ENCODE measurements at regions not wholly inside any gene's neighbourhood (a gene's known extent, or its start where the extent isn't known, plus 50 kb on each side); places are given as distances from the start of the nearest gene placed in this dataset.

DNA sequence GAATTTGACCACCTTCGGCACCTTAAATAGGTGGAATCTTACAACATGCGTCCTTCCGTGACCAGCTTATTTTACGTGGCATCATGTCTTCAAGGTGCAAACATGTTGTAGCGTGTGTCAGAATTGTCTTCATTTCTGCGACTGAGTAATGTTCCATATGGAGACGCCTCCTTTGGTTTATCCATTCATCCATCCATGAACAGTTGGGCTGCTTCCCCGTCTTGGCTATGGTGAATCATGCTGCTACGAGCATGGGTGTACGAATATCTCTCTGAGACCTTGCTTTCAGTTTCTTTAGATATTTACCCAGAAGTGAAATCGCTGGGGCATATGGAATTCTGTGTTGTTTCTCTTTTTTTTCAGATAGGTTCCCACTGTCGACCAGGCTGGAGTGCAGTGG is 391.9 kb upstream of the IRX2 start:
- H3K4me2 ChIP-seq: no peak overlapping the region
- H3K4me1 ChIP-seq (ENCODE audit: low read depth, poor library complexity, severe bottlenecking): no peaks in the 10 kb centered on the region
- no peaks in the 10 kb centered on the region for H3K36me3 ChIP-seq (ENCODE audit: insufficient read depth)
- no peak overlapping the region for H3K27ac ChIP-seq
- TF ChIP-seq, protein P1, sequence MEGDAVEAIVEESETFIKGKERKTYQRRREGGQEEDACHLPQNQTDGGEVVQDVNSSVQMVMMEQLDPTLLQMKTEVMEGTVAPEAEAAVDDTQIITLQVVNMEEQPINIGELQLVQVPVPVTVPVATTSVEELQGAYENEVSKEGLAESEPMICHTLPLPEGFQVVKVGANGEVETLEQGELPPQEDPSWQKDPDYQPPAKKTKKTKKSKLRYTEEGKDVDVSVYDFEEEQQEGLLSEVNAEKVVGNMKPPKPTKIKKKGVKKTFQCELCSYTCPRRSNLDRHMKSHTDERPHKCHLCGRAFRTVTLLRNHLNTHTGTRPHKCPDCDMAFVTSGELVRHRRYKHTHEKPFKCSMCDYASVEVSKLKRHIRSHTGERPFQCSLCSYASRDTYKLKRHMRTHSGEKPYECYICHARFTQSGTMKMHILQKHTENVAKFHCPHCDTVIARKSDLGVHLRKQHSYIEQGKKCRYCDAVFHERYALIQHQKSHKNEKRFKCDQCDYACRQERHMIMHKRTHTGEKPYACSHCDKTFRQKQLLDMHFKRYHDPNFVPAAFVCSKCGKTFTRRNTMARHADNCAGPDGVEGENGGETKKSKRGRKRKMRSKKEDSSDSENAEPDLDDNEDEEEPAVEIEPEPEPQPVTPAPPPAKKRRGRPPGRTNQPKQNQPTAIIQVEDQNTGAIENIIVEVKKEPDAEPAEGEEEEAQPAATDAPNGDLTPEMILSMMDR (conservative IDR thresholded peaks at IDR 0.05; ENCODE audit: low read depth, low read length): no peak
- H3K79me2 ChIP-seq (ENCODE audit: insufficient read depth, low read depth): no peaks in the 10 kb centered on the region
- no peak overlapping the region for H3K4me3 ChIP-seq (IDR thresholded peaks at IDR 0.05; ENCODE audit: insufficient read depth, low read depth, low read length)
- no peak overlapping the region for H2AFZ ChIP-seq (ENCODE audit: low read depth)
- H3K9ac ChIP-seq: no peak overlapping the region
- no peaks in the 10 kb centered on the region for H3K27me3 ChIP-seq (ENCODE audit: insufficient read depth, low read depth)
- H4K20me1 ChIP-seq (ENCODE audit: insufficient read depth): no peaks in the 10 kb centered on the region

DNA sequence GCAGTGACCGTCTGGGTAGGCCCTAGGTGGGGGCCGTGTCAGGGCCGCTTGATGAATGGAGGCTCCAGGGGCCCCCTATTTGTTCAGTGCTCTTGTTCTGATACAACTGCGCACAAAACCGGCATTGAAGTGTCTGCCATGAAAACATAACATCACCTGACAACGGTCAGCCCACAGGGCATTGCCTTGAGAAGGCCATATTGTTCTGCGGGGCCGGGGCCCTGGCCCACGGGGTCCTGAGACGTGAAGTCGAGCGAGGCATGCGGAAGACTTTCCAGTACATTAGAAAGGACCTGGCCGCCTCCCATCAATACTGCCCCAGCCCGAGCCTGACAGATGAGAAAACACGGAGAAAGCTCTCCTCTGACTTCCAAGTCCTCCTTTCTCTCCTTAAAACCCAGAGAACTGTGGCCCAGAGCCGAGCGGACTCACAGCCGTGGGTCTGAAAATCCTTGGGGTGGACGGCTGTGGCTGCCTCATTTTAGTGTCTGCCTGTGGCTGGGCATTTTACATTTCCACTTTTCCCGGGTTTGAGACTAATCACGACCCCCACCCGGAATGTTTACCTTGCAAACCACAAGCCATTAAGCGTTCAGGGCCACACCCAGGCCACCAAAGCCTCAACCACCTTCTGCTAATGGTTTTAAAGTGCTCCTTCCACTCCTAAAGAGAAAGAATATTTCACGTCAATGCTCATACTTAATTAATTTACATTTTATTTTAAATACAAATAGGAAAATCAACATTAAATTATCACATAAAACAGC is 391.0 kb upstream of the IRX2 start:
- Histone ChIP-seq H3K36me3 (ENCODE audit: insufficient read depth) (no peaks in the 10 kb centered on the region), H3K4me2 (no peak overlapping the region), H3K27ac (no peak overlapping the region), H3K4me3 (IDR thresholded peaks at IDR 0.05; ENCODE audit: insufficient read depth, low read depth, low read length) (no peak overlapping the region), H3K79me2 (ENCODE audit: insufficient read depth, low read depth) (no peaks in the 10 kb centered on the region), H3K27me3 (ENCODE audit: insufficient read depth, low read depth) (no peaks in the 10 kb centered on the region), H2AFZ (ENCODE audit: low read depth) (no peak overlapping the region), H4K20me1 (ENCODE audit: insufficient read depth) (no peaks in the 10 kb centered on the region), H3K9ac (no peak overlapping the region), H3K4me1 (ENCODE audit: low read depth, poor library complexity, severe bottlenecking) (no peaks in the 10 kb centered on the region)
- TF ChIP-seq, protein P1 (conservative IDR thresholded peaks at IDR 0.05; ENCODE audit: low read depth, low read length): no peak

GRCh38 chr5:3140117-3140516 is 388.6 kb upstream of the IRX2 start:
- Histone ChIP-seq H2AFZ (ENCODE audit: low read depth) (no peak overlapping the region), H3K4me2 (no peak overlapping the region), H3K27me3 (ENCODE audit: insufficient read depth, low read depth) (no peaks in the 10 kb centered on the region), H3K36me3 (ENCODE audit: insufficient read depth) (no peaks in the 10 kb centered on the region), H3K79me2 (ENCODE audit: insufficient read depth, low read depth) (no peaks in the 10 kb centered on the region), H3K4me3 (IDR thresholded peaks at IDR 0.05; ENCODE audit: insufficient read depth, low read depth, low read length) (no peak overlapping the region), H3K27ac (no peak overlapping the region), H3K9ac (no peak overlapping the region), H3K4me1 (ENCODE audit: low read depth, poor library complexity, severe bottlenecking) (no peaks in the 10 kb centered on the region), H4K20me1 (ENCODE audit: insufficient read depth) (no peaks in the 10 kb centered on the region)
- TF ChIP-seq, protein P1 (conservative IDR thresholded peaks at IDR 0.05; ENCODE audit: low read depth, low read length): no peak

GRCh38 chr5:3139499-3139931 is 388.0 kb upstream of the IRX2 start:
- H4K20me1 ChIP-seq (ENCODE audit: insufficient read depth): no peaks in the 10 kb centered on the region
- TF ChIP-seq, protein P1 (conservative IDR thresholded peaks at IDR 0.05; ENCODE audit: low read depth, low read length): no peak
- no peaks in the 10 kb centered on the region for H3K79me2 ChIP-seq (ENCODE audit: insufficient read depth, low read depth)
- H3K9ac ChIP-seq: no peak overlapping the region
- no peak overlapping the region for H3K27ac ChIP-seq
- no peak overlapping the region for H3K4me2 ChIP-seq
- no peaks in the 10 kb centered on the region for H3K4me1 ChIP-seq (ENCODE audit: low read depth, poor library complexity, severe bottlenecking)
- H3K4me3 ChIP-seq (IDR thresholded peaks at IDR 0.05; ENCODE audit: insufficient read depth, low read depth, low read length): no peak overlapping the region
- no peak overlapping the region for H2AFZ ChIP-seq (ENCODE audit: low read depth)
- no peaks in the 10 kb centered on the region for H3K36me3 ChIP-seq (ENCODE audit: insufficient read depth)
- H3K27me3 ChIP-seq (ENCODE audit: insufficient read depth, low read depth): no peaks in the 10 kb centered on the region

Data from KMS-11 (cell line).